Thyroid gland (tissue), 4 donors: ENCODE measurements at regions not wholly inside any gene's neighbourhood (a gene's known extent, or its start where the extent isn't known, plus 50 kb on each side); places are given as distances from the start of the nearest gene placed in this dataset.

ENCODE experiments used
- POLR2A ChIP-seq, 2 donors: fragments of 450-650 bp; IDR thresholded peaks; one replicate each; pipeline ENCODE4 v1.6.1; 2017; ENCODE audit warnings: antibody characterized with exemption in 2 of 2, mild to moderate bottlenecking in 2 of 2, moderate library complexity in 1 of 2
- TF ChIP-seq, protein P1 (sequence below), 6 experiments: fragments of 200-600 bp in 3 of 6; fragments of 450-650 bp in 3 of 6; sonication (generic) in 3 of 6; IDR thresholded peaks; one replicate each; pipeline ENCODE4 v1.5.1; 2016 to 2019; ENCODE audit warnings: antibody characterized with exemption in 6 of 6, mild to moderate bottlenecking in 2 of 6, inconsistent platforms in 1 of 6, moderate library complexity in 1 of 6

DNA sequence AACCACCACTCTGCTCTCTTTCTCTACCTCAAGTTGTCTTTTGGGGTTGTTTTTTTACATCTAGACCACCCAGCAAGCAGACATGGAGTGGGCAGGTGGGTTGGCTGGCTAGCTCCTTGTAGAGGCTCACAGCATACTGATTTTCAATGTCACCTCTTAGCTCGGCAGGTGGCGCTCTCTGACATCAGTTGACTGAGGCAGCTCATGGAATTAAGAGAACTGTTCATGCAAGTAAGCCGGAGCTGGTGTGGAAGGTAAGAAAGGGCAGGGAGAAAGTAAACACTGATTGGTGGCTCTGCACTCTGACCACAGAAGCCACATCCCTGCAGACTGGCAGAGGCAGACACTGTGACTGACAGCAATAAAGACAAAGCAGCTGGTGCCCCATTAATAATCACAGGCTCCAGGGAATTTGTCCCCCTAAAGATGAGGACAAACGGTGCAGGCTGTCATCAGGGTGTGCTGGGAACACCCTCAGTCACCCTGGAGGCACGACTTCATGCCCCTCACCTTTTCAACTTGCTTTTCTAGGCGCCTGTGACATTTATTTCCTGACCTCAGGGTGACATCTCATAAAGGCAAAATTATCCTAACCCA is 226.8 kb downstream of the LMX1A start:
- TF ChIP-seq, protein P1, sequence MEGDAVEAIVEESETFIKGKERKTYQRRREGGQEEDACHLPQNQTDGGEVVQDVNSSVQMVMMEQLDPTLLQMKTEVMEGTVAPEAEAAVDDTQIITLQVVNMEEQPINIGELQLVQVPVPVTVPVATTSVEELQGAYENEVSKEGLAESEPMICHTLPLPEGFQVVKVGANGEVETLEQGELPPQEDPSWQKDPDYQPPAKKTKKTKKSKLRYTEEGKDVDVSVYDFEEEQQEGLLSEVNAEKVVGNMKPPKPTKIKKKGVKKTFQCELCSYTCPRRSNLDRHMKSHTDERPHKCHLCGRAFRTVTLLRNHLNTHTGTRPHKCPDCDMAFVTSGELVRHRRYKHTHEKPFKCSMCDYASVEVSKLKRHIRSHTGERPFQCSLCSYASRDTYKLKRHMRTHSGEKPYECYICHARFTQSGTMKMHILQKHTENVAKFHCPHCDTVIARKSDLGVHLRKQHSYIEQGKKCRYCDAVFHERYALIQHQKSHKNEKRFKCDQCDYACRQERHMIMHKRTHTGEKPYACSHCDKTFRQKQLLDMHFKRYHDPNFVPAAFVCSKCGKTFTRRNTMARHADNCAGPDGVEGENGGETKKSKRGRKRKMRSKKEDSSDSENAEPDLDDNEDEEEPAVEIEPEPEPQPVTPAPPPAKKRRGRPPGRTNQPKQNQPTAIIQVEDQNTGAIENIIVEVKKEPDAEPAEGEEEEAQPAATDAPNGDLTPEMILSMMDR (IDR thresholded peaks at IDR 0.05): peak in 5 of 6 experiments; percentile 24 to 80 (median 63)
- no peak for TF ChIP-seq POLR2A (IDR thresholded peaks at IDR 0.05)
